ENCODE measurements at regions not wholly inside any gene's neighbourhood (a gene's known extent, or its start where the extent isn't known, plus 50 kb on each side); places are given as distances from the start of the nearest gene placed in this dataset.

DNA sequence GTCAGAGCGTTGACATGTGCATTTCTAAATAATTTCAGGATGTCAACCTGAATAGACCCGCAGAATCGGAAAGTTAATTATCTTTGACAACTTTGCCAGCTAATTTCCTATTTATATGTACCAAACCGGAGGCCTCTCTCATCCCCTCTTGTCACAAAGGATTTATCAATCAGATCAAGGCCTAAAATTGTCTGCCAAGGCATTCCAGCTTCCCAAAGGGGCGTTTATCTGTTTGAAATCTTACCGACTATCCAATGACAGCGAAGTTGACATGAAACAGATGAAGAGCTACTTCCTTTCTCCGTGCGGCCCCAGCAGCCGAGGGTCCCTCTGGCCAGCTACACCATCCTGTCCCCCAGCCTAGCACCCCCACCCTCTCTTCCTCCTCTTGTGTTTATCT is 223.7 kb upstream of the DYNLRB2 start:
- Histone ChIP-seq H3K9me3 (ENCODE audit: control insufficient read depth, low read depth, low read length) (no peaks in the 10 kb centered on the region), H2AFZ (ENCODE audit: low read length) (no peak overlapping the region), H4K20me1 (ENCODE audit: control insufficient read depth, insufficient read depth, insufficient read length) (no peaks in the 10 kb centered on the region), H3K23me2 (ENCODE audit: insufficient read length, low read depth, low read length, poor library complexity, severe bottlenecking) (no peaks in the 10 kb centered on the region), H2BK20ac (ENCODE audit: low read depth, low read length, poor library complexity, severe bottlenecking) (no peak overlapping the region), H2BK15ac (ENCODE audit: low read depth, low read length) (no peak overlapping the region), H3K4me1 (ENCODE audit: insufficient read depth, low read length) (no peaks in the 10 kb centered on the region), H3K4me2 (ENCODE audit: insufficient read depth, insufficient read length, low read length) (no peak overlapping the region), H3K79me2 (ENCODE audit: insufficient read depth, low read length) (no peaks in the 10 kb centered on the region), H3K27me3 (ENCODE audit: insufficient read depth, low read length) (no peaks in the 10 kb centered on the region), H4K8ac (replicated peaks; ENCODE audit: insufficient read length, low read depth, low read length) (no peak overlapping the region), H2BK120ac (ENCODE audit: low read depth, low read length, poor library complexity, severe bottlenecking) (no peak overlapping the region), H2BK5ac (ENCODE audit: insufficient read length, low read length) (no peak overlapping the region), H4K91ac (ENCODE audit: insufficient read length, low read depth, low read length) (no peak overlapping the region), H3K9ac (ENCODE audit: extremely low read depth, insufficient read length, low read length) (no peak overlapping the region), H2BK12ac (ENCODE audit: insufficient read length, low read depth, low read length) (no peak overlapping the region), H3K27ac (ENCODE audit: insufficient read length, low read depth, low read length) (no peak overlapping the region), H3K4ac (ENCODE audit: low read depth, low read length) (no peak overlapping the region), H3K23ac (ENCODE audit: insufficient read length, low read depth, low read length) (no peak overlapping the region), H3K14ac (ENCODE audit: insufficient read depth, low read length) (no peak overlapping the region), H3K79me1 (ENCODE audit: insufficient read depth, low read depth, low read length, poor library complexity, severe bottlenecking) (no peaks in the 10 kb centered on the region), H3T11ph (ENCODE audit: low read length) (no peak overlapping the region), H3K18ac (ENCODE audit: insufficient read length, low read depth, low read length) (no peak overlapping the region), H3K56ac (ENCODE audit: insufficient read length, low read depth, low read length) (no peak overlapping the region), H2AK5ac (ENCODE audit: insufficient read length, low read length) (no peak overlapping the region), H4K5ac (ENCODE audit: insufficient read length, low read depth, low read length) (no peak overlapping the region)
- Mint-ChIP-seq H3K27ac (no peak overlapping the region), H3K27me3 (ENCODE audit: low read depth) (peaks cover 4% of the 10 kb centered on the region; the same call in 1 of the 2 replicates), H3K9me3 (no peaks in the 10 kb centered on the region; a peak in 1 of 5 replicates), H3K4me3 (no peak overlapping the region), H3K4me1 (no peaks in the 10 kb centered on the region), H3K36me3 (ENCODE audit: insufficient read depth in 1 of 3, low read depth in 3 of 3) (no peaks in the 10 kb centered on the region)
- no peak for DNase-seq
- TF ChIP-seq, protein P1, sequence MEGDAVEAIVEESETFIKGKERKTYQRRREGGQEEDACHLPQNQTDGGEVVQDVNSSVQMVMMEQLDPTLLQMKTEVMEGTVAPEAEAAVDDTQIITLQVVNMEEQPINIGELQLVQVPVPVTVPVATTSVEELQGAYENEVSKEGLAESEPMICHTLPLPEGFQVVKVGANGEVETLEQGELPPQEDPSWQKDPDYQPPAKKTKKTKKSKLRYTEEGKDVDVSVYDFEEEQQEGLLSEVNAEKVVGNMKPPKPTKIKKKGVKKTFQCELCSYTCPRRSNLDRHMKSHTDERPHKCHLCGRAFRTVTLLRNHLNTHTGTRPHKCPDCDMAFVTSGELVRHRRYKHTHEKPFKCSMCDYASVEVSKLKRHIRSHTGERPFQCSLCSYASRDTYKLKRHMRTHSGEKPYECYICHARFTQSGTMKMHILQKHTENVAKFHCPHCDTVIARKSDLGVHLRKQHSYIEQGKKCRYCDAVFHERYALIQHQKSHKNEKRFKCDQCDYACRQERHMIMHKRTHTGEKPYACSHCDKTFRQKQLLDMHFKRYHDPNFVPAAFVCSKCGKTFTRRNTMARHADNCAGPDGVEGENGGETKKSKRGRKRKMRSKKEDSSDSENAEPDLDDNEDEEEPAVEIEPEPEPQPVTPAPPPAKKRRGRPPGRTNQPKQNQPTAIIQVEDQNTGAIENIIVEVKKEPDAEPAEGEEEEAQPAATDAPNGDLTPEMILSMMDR (conservative IDR thresholded peaks at IDR 0.05): no peak
- WGBS (ENCODE audit: extremely low coverage, insufficient read length, low lambda C conversion rate): no CpG with 5 or more reads among the region's 10 CpGs

All from H9 (cell line).